Keratinocyte (primary cell): ENCODE measurements at regions not wholly inside any gene's neighbourhood (a gene's known extent, or its start where the extent isn't known, plus 50 kb on each side); places are given as distances from the start of the nearest gene placed in this dataset.
"Not testable (repeated sequence)": the region's sequence is repeated elsewhere in the genome, so short reads cannot be mapped to it uniquely, and the experiment has no call there.

Experiments used
- DNase-seq: peaks from one replicate; pipeline ENCODE4 v3.0.0-alpha.2; 2011; ENCODE audit warnings: low read depth, missing footprints, low spot score
- FAIRE-seq: peaks from 2 replicates; lab custom pipeline; 2011; peaks lifted over from hg19 to GRCh38; lab: Jason Lieb, UNC
- H2AFZ ChIP-seq: 2 replicates; pipeline ENCODE4 v1.6.0; 2012; ENCODE audit warnings: low read length, control low read depth, inconsistent platforms; ENCODE audit not compliant: control insufficient read depth
- H3K27ac ChIP-seq: 2 replicates; pipeline ENCODE4 v1.5.1; 2011; ENCODE audit warnings: low read length; ENCODE audit not compliant: control insufficient read depth, insufficient read depth
- H3K27me3 ChIP-seq: 3 replicates; pipeline ENCODE4 v1.6.0; 2011; ENCODE audit warnings: low read length; ENCODE audit not compliant: control insufficient read depth, insufficient read depth; ENCODE audit errors: extremely low read depth
- H3K36me3 ChIP-seq, 2 experiments: 2 replicates in 1 of 2; 3 replicates in 1 of 2; pipeline ENCODE4 v1.5.1; 2011; ENCODE audit warnings: low read length in 2 of 2, mild to moderate bottlenecking in 1 of 2; ENCODE audit not compliant: control insufficient read depth in 2 of 2, insufficient read depth in 2 of 2; ENCODE audit errors: extremely low read depth in 1 of 2
- H3K4me1 ChIP-seq: 3 replicates; pipeline ENCODE4 v1.5.1; 2011; ENCODE audit warnings: low read length; ENCODE audit not compliant: control insufficient read depth, insufficient read depth; ENCODE audit errors: extremely low read depth
- H3K4me2 ChIP-seq: 3 replicates; pipeline ENCODE4 v1.6.0; 2011; ENCODE audit warnings: low read depth, low read length; ENCODE audit not compliant: control insufficient read depth, insufficient read depth; ENCODE audit errors: extremely low read depth
- H3K4me3 ChIP-seq, 3 experiments: fragments of 200-600 bp in 1 of 3; sonication (generic) in 1 of 3; 2 replicates in 2 of 3; 3 replicates in 1 of 3; pipeline ENCODE4 v1.5.1; 2011 to 2016; ENCODE audit warnings: low read length in 3 of 3, mild to moderate bottlenecking in 3 of 3, control low read depth in 2 of 3, inconsistent platforms in 1 of 3, low read depth in 1 of 3, mixed read lengths in 1 of 3, mixed run types in 1 of 3, moderate library complexity in 1 of 3; ENCODE audit not compliant: control insufficient read depth in 2 of 3, insufficient read depth in 2 of 3; ENCODE audit errors: extremely low read depth in 1 of 3
- H3K79me2 ChIP-seq: 2 replicates; pipeline ENCODE4 v1.6.0; 2012; ENCODE audit warnings: low read length; ENCODE audit not compliant: control insufficient read depth, insufficient read depth
- H3K9ac ChIP-seq: 3 replicates; pipeline ENCODE4 v1.6.0; 2011; ENCODE audit warnings: low read length; ENCODE audit not compliant: control insufficient read depth, insufficient read depth; ENCODE audit errors: extremely low read depth
- H3K9me1 ChIP-seq: 3 replicates; pipeline ENCODE4 v1.6.0; 2011; ENCODE audit warnings: low read length; ENCODE audit not compliant: control insufficient read depth, insufficient read depth; ENCODE audit errors: extremely low read depth
- H3K9me3 ChIP-seq: 2 replicates; pipeline ENCODE4 v1.5.1; 2012; ENCODE audit warnings: low read depth, low read length; ENCODE audit not compliant: control insufficient read depth
- H4K20me1 ChIP-seq: 3 replicates; pipeline ENCODE4 v1.6.0; 2011; ENCODE audit warnings: low read length; ENCODE audit not compliant: control insufficient read depth, insufficient read depth; ENCODE audit errors: extremely low read depth
- CTCF ChIP-seq, 3 experiments: IDR thresholded peaks in 1 of 3; conservative IDR thresholded peaks in 1 of 3; optimal IDR thresholded peaks in 1 of 3; 2 replicates in 2 of 3; 3 replicates in 1 of 3; pipeline versions ENCODE3 to v1.5.1; 2011; ENCODE audit warnings: low read length in 3 of 3, mild to moderate bottlenecking in 3 of 3, moderate library complexity in 2 of 3, control low read depth in 1 of 3, inconsistent platforms in 1 of 3; ENCODE audit not compliant: insufficient read depth in 2 of 3; ENCODE audit errors: extremely low read depth in 1 of 3
- EZH2 ChIP-seq: IDR thresholded peaks from one replicate; pipeline ENCODE4 v1.6.1; 2012; ENCODE audit warnings: inconsistent platforms, mild to moderate bottlenecking, low read length, moderate library complexity
- dilution Hi-C: fragments of 300-500 bp; cut with MboI; formaldehyde crosslinking; loops from one replicate; pipeline ENCODE4 v1.7.0; 2020; ENCODE audit warnings: low sequenced_read_pairs; ENCODE audit not compliant: extremely low pct_ligation_motif_present

- TF ChIP-seq CTCF (optimal IDR thresholded peaks at IDR 0.05 in 1 of 3, IDR thresholded peaks at IDR 0.05 in 1 of 3, conservative IDR thresholded peaks at IDR 0.05 in 1 of 3; ENCODE audit: extremely low read depth in 1 of 3, insufficient read depth in 2 of 3, low read length in 3 of 3) = peak in 1 of 3 experiments; percentile 22
- H3K4me2 ChIP-seq, H3K27ac ChIP-seq, H3K27me3 ChIP-seq, H3K9me3 ChIP-seq, H3K9me1 ChIP-seq, H3K9ac ChIP-seq, H3K36me3 ChIP-seq, FAIRE-seq, H3K4me3 ChIP-seq, H2AFZ ChIP-seq, dilution Hi-C loops, DNase-seq, H3K4me1 ChIP-seq, H3K79me2 ChIP-seq, H4K20me1 ChIP-seq: not testable (repeated sequence)
These were observed 708.3 kb downstream of the TMEM121 start for GRCh38 chr14:106234525-106235254.

GRCh38 chr14:106235356-106236159, 709.2 kb downstream of the TMEM121 start:
- Histone ChIP-seq H3K9me1 (no peaks in the 10 kb centered on the region), H3K27ac (no peak overlapping the region), H3K27me3 (no peaks in the 10 kb centered on the region), H2AFZ (no peak overlapping the region), H3K4me3 (no peak overlapping the region), H3K9ac (no peak overlapping the region), H3K4me2 (no peak overlapping the region), H4K20me1 (no peaks in the 10 kb centered on the region), H3K79me2 (no peaks in the 10 kb centered on the region), H3K4me1 (no peaks in the 10 kb centered on the region), H3K9me3 (no peaks in the 10 kb centered on the region), H3K36me3 (no peaks in the 10 kb centered on the region)
- dilution Hi-C loops = no loop called here
- TF ChIP-seq CTCF (optimal IDR thresholded peaks at IDR 0.05 in 1 of 3, IDR thresholded peaks at IDR 0.05 in 1 of 3, conservative IDR thresholded peaks at IDR 0.05 in 1 of 3; ENCODE audit: extremely low read depth in 1 of 3, insufficient read depth in 2 of 3, low read length in 3 of 3) (no peak), EZH2 (no peak)
- FAIRE-seq = no peak
- no peak for DNase-seq
